ENCODE measurements at regions not wholly inside any gene's neighbourhood (a gene's known extent, or its start where the extent isn't known, plus 50 kb on each side); places are given as distances from the start of the nearest gene placed in this dataset.

DNA sequence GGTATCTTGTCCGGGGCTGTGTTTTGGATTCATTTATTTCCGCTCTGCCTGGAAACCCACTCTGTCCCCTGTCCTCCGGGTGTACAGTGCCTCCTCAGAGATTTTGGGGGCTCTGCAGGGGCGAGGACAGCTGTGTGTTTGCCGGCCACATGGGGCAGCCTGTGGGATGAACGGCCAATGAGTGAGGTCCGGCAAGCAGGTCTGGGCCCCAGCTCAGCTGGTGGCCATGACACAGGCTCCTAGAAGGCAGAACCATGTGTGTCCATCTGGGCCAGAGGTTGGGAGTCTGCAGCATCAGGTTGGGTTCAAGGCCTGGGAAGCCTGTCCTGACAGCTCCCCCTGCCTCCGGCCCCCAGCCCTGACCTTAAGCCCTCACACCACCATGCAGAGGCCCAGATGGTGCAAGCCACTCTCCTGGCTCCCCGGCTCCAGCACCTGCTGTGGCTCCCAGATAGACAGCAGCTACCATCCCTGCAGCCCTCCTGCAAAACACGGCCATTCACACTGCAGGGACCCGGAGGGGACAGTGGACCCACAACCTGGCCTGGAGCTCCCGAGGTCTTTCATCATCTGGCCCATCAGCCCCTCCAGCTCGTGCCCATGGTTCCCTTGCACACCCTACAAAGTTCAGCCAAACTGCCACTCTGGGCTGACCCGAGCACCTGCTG is 220.1 kb upstream of the C14orf180 start:
- no peak for DNase-seq

- no peak for DNase-seq
These were observed 219.6 kb upstream of the C14orf180 start for GRCh38 chr14:104359969-104360442.

GRCh38 chr14:104360501-104360900 is 219.1 kb upstream of the C14orf180 start:
- no peak for DNase-seq

DNA sequence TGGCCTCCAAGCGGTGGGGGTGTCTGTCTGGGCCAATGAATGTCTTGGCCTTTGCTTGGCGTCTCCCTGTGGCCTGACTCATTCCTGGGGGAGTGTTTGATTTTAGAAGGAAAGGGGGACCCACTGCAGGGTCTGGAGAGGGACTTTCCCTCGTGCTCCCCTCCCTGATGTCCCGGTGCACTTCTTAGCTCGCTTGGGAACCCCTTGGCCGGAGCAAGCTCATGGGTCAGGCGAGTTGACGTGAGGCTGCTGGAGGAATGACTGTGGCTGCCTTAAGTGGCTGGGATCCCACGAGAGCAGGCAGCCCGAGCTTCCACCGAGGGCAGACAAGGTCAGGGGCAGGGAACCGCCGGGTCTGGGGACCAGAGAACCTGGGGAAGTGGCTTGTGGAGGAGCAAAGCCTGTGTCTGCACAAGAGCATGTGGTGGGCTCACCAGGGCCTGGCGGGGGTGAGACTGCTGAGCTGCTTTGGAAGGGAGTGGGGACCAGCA is 218.4 kb upstream of the C14orf180 start:
- DNase-seq: no peak

DNA sequence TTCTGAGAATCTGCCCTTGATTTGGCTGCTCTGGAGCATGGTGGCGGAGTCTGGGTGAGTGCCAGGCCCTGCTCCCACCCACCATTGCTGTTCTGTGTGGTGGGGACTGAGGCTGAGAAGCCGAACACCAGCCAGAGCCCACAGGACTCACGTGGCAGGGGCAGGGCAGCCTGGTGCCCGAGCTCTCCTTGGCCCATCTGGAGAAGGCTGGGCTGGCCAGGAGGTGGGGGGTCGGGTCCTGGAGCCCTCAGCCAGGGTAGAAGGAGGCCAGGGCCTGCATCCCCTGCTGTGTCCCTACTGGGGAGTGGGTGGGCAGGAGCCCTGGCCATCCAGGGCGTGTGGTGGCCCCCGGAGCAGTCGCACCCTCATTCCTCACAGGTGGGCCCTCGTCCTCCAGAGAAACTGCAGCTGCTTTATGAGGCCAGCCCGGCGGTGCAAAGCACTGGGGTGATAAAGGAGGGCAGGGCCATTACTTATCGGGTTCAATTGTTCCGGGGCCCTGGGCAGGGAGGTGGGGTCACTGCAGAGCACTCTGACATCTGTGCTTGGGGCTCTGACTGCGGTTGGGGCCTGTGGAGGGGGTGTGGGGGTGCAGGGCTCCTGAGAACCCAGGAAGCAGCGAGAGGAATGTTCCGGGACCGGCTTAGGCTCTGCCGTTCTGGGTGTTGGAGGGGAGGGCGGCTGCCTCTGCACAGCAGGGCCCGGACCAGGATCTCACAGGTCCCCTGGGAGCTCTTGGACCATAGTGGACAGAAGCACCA is 217.5 kb upstream of the C14orf180 start:
- no peak for DNase-seq

GRCh38 chr14:104362761-104363605 is 216.6 kb upstream of the C14orf180 start:
- DNase-seq: no peak

DNA sequence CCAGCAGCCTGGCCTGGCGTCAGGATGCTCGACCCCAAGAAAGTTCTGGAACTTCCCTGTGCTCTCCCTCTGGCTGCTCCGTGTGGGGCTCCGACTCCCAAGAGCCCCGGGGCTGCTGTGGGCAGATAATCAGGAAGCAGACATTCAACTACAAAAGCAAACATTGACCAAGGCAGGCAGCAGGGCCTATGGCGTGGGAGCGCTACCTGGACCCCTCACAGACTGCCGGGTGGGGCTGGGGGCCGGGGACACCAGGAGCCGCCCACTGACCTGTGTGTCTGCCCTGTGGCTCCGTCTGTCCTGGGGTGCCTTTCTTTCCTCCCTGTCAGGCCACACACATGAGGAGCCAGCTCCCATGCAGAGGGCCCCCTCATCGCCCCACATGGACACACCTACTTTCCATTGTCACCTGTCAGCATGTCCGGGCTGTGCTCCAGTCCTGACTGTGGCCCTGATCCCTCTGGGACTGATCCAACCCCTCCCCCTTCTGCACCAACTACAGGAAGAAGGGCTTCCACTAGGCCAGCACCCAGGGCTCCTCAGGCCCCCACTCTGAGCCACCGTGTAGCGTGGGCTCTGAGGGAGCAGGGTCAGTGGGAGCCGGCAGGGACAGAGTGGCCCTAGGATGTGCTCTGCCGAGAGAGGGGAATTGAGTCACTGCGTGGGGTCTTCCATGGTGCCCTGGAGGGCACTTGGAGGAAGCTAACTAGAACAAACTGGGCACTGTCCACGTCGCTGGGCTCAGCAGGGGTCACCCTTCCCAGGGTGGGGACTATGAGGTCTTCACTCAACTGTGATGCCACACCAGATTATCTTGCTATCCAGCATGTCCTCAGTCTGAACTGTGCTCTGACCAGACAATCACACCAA is 215.4 kb upstream of the C14orf180 start:
- DNase-seq: no peak

DNA sequence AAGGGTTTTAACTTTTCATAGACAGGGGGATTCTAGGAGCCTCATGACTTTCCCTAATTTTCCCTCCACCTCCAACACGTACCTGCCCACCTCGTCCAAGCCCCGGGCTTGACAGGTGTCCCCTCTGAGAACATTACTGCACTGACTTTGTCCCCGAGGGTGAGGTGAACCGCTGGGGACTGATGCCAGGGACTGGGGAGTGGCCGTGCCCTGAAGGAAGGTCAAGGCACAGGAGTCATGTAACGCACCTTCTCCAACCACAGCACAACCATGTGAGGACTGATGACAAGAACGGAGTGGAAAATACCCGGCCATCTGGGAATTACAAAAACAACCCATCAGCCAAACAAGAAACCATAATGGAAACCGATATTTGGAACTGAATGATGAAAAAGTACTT is 214.7 kb upstream of the C14orf180 start:
- DNase-seq: no peak

- DNase-seq: no peak
These were observed 212.4 kb upstream of the C14orf180 start for GRCh38 chr14:104366931-104367865.

DNA sequence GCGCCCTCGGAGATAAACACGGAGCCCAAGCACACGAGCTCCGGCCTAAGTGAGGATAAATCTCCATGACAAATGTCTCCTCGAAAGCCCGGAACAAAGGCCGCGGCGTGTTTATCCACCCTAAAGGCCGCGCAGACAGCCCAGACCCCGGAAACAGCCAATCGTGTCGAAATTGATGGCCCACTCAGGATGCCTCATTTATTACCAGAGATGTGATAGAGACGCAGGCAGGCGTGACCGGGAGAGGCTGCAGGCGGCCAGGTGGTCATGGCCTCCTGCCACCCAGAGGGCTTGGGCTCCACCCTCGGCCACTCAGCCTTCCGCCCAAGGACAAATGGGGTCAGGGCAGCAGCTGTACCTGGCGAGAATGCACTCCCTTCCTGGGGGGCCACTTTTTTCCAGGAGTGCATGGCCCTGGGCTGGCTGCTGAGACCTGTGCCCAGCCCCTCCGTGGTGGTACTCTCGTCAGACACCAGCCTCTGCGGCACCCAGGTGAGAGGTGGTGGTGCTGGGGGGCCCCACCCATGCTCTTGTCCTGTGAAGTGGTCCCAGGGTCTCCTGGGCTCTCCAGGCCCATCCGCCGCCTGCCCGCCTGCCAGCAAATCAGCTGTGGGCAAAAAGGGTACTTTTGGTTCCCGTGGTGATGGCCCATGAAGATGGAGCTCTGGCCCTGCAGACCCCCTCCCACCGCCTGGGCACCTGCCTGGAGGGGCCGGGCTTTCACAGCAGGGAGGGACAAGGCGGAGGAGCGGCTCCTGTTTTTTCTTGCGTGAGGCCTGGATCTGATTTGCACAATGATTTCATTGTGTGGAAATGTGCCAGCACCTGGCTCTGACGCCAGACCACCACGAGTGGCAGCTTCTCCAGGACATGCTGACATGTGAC is 211.5 kb upstream of the C14orf180 start:
- peak; percentile 37 to 64 for DNase-seq

GRCh38 chr14:104368751-104369100 is 210.8 kb upstream of the C14orf180 start:
- no peak for DNase-seq

- no peak for DNase-seq
These were observed 210.4 kb upstream of the C14orf180 start for GRCh38 chr14:104369208-104369607.

DNA sequence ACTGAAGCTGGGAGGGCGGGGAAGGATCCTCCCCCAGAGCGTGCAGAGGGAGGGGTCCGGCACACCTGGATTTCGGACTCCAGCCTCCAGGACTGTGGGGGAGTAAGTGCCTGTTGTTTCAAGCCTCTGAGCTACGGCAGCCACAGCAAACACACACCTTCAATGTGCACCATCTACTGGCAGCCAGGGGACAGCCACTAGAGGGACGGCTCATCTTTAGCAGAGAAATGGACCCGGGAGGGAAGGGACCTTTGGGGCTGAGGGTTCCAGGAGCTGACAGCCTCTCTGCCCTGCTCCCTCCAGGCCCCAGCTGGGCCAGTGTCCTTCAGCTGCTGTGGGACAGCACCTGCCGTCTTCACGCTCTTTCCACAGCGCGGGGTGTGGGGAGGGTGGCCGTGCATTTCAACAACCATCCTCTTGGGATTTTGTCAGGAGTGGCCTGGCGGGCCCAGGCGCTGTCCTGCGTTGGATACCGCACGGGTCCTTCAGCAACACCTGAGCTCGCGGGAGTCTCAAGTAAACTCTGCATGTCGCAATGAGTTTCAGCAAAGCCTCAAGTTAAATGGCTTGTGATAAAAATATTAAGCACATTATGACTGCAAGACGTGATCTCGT is 209.2 kb upstream of the C14orf180 start:
- peak in 1 of 2 experiments; percentile 52 for DNase-seq

GRCh38 chr14:104371031-104371430 is 208.5 kb upstream of the C14orf180 start:
- DNase-seq: no peak

DNA sequence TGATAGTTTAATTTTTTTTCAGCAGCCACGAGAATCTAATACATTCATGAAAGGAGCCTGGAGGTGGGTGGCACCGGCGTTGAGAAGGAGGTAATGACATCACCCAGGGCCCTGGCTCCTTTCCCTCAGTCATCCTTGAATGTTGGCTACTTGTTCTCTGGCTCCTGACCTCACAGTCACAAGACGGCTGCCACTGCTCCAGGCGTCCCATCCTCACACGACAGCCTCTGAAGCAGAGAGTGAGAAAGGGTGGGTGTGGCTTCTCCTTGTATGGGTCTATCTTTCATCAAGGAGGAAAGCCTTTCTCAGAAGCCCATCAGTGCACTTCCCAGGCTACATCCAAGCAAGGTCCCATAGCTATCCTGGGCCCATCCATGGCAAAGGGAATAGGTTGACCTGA is 207.6 kb upstream of the C14orf180 start:
- DNase-seq: no peak

DNA sequence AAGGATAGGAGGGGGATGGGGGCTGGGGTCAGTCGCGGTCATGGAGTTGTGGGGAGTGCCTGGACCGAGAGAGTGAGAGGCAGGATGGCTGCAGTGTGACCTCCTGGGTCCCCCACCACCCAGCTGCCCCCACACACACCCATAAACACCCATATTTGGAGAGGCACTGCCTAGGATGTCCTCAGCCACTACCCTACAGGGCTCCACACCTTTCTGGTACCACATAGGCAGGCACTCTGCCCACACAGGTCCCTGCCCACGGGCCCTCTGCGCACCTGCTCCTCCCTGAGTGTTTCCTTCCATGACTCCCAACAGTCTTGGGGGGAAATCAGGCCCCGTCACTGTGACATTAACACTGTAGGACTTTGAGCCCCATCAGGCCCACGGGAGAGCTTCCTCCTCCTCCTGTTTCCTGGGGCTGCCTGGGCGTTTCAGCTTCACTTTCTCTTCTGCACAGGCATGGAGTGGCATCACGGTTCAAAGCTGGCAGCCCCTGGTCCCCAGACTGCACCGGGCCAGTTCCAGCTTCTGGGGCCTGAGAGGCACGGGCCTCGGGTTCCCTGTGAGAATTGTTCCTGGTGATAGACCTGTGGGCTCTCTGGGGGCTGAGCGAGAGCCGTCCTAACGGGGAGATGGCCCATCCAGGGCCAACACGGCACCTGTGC is 207.0 kb upstream of the C14orf180 start:
- no peak for DNase-seq

DNA sequence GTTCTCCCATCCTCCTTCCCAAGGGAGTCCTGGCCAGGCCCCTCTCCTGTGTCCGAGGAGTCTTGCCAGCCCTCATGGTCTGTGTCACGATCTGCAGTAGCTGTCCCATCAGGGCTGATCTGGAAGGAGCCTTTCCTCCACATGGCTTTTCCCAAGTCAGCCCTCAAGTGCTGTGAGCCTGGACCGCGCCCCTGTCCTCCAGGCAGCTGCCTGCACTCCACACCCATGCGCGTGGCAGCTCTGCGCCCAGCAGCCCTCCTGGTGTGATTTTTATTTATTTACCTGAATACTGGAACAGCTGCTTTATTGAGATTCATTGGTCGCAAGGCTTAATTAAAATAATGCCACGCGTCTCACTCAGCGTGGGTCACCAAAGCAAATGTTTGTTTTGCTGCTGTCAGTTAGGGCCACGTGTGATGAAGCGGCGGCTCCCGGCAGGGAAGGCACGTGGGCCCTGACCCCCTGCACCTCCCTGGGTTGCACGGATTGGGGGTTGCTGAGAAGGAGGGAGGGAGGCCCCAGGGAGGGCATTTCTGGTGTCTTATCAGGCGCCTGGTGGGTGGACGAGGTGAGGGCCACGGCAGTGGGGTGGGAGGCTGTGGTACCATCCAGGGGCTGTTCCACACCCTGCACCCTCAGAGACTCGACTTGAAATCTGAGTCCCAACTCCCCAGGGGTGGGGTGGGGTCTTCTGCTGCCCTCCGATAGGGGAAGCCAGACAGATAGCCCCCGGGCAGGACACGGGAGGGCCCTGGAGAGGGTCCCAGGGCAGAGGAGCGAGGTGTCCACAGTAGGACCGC is 206.3 kb upstream of the C14orf180 start:
- no peak for DNase-seq
